IPS-NIHi7 (cell line): ENCODE measurements at regions not wholly inside any gene's neighbourhood (a gene's known extent, or its start where the extent isn't known, plus 50 kb on each side); places are given as distances from the start of the nearest gene placed in this dataset.

Source experiments
- DNase-seq: peaks from one replicate; pipeline ENCODE4 v3.0.0; 2012; ENCODE audit warnings: mixed read lengths; ENCODE audit errors: extremely low spot score

- DNase-seq, result no peak
These were observed 71.3 kb upstream of the TOP1 start for GRCh38 chr20:40957265-40957760.

GRCh38 chr20:40958598-40958997, 70.0 kb upstream of the TOP1 start:
- DNase-seq, result no peak

- DNase-seq, result no peak
These were observed 69.1 kb upstream of the TOP1 start for GRCh38 chr20:40959325-40960092.

- no peak for DNase-seq
These were observed 68.5 kb upstream of the TOP1 start for GRCh38 chr20:40960101-40960500.

GRCh38 chr20:40960521-40960956, 68.1 kb upstream of the TOP1 start:
- no peak for DNase-seq

GRCh38 chr20:40961176-40961575, 67.4 kb upstream of the TOP1 start:
- DNase-seq, result no peak

- no peak for DNase-seq
These were observed 66.7 kb upstream of the TOP1 start for GRCh38 chr20:40961686-40962640.

- peak; percentile 87 for DNase-seq
These were observed 65.7 kb upstream of the TOP1 start for GRCh38 chr20:40962733-40963504.

- no peak for DNase-seq
These were observed 65.1 kb upstream of the TOP1 start for GRCh38 chr20:40963505-40963845.

- no peak for DNase-seq
These were observed 63.0 kb upstream of the TOP1 start for GRCh38 chr20:40965671-40966070.

- DNase-seq, result peak; percentile 53
These were observed 62.5 kb upstream of the TOP1 start for GRCh38 chr20:40966103-40966502.

GRCh38 chr20:40966516-40967185, 62.0 kb upstream of the TOP1 start:
- no peak for DNase-seq

GRCh38 chr20:40967700-40968099, 60.9 kb upstream of the TOP1 start:
- DNase-seq, result no peak

- peak; percentile 86 for DNase-seq
These were observed 59.6 kb upstream of the TOP1 start for GRCh38 chr20:40968816-40969562.

- DNase-seq, result peak; percentile 48
These were observed 58.4 kb upstream of the TOP1 start for GRCh38 chr20:40970218-40970617.

- DNase-seq, result no peak
These were observed 51.4 kb upstream of the TOP1 start for GRCh38 chr20:40977218-40977617.

GRCh38 chr20:40978761-40979160, 49.9 kb upstream of the TOP1 start:
- no peak for DNase-seq
